HG02678 (cell line): ENCODE measurements at regions not wholly inside any gene's neighbourhood (a gene's known extent, or its start where the extent isn't known, plus 50 kb on each side); places are given as distances from the start of the nearest gene placed in this dataset.
"Not testable (repeated sequence)": the region's sequence is repeated elsewhere in the genome, so short reads cannot be mapped to it uniquely, and the experiment has no call there.

Experiments
- ATAC-seq: cut with Tn5 transposase; IDR thresholded peaks from one replicate; pipeline ENCODE4 v1.9.1; 2021; ENCODE audit warnings: mild to moderate bottlenecking, moderate library complexity; ENCODE audit not compliant: unreplicated experiment

DNA sequence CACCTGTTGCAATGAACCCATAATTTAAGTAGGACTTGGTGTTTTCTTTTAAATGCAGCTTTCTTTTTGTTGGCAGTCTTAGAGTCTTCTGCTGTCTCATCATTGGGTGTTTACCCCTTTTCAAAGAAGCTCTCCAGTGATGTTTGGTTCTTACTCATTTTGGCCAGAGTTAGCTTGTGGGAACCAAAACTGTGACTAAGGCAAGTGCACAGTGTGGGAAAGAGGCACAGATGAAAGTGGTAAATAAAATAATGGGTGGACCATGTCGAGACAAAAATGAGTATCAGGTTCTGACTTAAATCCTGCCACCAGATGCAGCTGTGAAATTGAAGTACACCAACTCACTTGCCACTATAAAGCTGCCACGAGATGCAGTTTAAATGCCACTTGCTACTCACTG is 615.4 kb upstream of the MIS18BP1 start:
- peak; percentile 65 for ATAC-seq

DNA sequence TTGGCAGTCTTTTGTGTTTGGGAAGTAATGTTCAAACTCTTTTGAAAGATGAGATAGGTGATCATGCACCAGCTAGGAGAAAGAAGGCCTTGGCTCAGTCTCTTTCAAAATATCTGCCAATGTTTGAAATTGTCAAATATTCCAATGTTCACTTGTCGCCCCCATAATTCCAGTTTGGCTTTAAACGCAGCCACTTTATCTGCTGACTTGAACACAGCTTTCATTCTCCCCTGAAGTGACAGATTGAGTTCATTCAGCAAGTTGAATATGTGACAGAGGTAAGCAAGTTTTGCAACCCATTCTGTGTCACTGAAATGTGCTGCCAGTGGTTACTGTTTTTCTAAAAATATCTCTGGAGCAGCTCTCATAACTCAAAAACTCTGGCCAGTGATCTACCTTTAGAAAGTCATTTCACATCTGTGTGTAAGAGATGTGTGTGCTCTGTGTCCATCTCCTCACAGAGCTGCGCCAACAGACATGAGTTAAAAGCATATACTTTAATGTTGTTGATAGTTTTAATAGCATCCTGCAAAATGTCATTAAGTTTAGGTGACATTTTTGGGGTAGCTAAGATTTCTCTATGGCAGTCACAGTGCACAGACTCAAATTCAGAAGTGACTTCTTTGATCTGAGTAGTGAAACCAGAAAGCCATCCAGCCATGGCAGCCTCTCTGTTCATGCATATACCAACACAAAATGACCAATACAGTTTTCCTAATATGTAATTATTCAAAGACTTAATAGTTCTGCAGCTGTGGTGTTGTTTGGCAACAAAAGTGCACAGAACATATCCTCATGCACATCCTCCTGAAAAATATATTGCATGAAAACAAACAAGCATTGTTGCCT is 614.3 kb upstream of the MIS18BP1 start:
- ATAC-seq = peak; percentile 61

- ATAC-seq = no peak
These were observed 585.6 kb upstream of the MIS18BP1 start for GRCh38 chr14:45838597-45838996.

- ATAC-seq = no peak
These were observed 566.1 kb upstream of the MIS18BP1 start for GRCh38 chr14:45819107-45819506.

DNA sequence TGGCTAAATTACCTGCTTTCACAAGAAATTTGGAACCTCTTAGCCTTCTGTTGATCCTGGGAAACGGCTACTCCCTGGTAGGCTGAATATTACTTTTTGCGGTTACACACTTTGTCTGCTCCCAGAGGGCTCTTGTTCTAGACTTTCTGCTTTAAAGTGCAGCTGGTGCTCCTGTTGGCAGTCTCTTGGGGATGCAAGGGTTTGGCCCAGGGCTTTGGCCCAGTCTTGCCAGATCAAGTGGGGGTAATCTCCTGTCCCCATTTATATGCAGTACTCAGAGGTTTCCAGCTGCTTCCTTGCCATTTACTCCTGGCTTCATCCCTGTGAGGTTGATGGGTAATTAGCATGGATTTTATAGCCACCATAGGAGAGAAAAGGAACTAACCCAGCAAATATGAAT is 558.2 kb upstream of the MIS18BP1 start:
- ATAC-seq = no peak

- ATAC-seq = no peak
These were observed 557.3 kb upstream of the MIS18BP1 start for GRCh38 chr14:45810152-45810872.

GRCh38 chr14:45807178-45807899 is 554.3 kb upstream of the MIS18BP1 start:
- no peak for ATAC-seq

- ATAC-seq = no peak
These were observed 546.5 kb upstream of the MIS18BP1 start for GRCh38 chr14:45799511-45799910.

DNA sequence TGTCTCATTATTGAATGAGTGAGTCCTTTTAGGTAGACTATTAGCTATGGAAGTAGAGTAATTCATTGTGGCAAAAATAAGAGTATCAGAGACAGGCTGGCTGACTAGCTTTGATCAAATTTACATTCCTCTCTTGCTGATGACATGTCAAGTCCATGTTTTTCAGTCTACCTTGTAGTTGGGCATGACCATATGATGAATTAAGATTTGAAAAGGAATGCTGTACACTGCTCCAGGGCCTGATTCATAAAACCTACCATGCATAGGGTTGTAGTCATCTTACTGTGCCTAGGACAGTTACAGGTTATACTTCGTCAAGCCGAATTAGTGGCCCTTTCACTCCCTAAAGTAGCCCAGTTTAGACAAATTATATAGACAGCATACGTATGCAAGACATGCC is 545.7 kb upstream of the MIS18BP1 start:
- ATAC-seq = no peak

- not testable (repeated sequence) for ATAC-seq
These were observed 543.0 kb upstream of the MIS18BP1 start for GRCh38 chr14:45796006-45796405.

DNA sequence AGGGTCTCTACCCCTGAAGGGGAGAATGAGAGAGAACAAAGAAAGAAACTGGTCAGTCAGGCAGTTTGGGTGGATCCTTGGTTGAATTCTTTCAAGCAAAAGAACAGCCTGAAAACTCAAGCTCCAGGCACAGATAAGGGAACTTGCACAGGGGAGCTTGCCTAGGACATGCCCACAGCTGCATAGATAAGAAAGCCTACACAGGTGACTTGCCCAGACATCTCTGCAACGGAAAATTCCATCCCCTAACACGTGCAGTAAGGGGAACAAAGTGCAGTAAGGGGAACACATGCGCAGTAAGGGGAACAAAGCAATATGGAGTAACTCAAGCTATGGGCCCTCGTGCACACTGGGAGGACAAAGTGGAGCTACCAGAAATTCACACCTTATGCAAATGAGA is 540.1 kb upstream of the MIS18BP1 start:
- ATAC-seq = no peak

- ATAC-seq = no peak
These were observed 537.3 kb upstream of the MIS18BP1 start for GRCh38 chr14:45790293-45790692.

DNA sequence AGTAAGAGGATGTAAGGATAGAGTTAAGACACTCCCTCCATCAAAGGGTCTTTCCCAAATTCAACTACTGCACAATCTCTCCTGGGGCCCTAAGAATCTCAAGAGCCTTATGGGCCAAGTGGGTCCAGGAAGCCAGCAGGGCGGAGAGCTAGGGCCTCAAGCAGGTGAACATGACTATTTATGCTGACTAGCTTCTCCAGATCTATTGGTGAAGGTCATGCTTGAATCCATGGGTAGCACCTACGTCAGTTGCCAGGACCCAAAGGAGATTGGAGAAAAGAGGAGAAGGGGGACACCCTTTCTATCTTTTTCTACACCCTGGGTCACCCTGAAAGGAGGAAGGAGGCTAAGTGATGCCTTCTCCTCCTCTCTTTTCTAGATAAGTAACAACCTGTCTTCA is 534.2 kb upstream of the MIS18BP1 start:
- no peak for ATAC-seq

DNA sequence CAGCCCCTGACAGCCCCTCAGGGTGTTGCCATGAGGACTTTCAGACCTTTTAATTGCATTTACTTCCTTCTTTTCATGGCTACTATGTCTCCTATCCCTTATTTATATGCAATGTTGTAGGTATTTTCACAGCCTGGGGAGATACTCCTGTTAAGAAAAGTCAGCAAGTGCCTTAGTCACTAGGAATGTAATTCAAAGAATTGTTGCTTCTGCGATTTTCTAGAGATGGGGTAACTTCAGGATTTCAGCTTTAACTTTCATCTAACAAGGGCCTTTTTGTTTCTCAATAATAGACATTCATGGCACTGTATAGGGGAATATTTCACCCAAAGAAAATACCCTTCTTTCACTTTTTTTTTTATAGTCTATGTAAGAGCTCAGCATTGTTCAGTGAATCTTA is 533.3 kb upstream of the MIS18BP1 start:
- ATAC-seq = no peak

DNA sequence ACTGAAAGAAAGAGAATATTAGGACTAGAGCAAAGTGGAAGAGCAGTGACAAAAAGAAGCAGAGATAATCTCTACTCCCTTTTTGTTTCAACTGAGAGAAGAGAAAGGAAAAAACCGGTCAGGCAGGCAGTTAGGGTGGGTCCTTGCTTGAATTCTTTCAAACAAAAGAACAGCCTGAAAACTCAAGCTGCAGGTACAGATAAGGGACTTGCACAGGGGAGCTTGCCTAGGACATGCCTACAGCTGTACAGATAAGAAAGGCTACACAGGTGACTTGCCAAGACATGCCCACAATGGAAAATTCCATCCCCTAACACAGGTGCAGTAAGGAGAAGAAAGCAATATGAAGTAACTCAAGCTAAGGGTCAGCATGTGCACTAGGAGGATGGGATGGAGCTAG is 532.2 kb upstream of the MIS18BP1 start:
- no peak for ATAC-seq

DNA sequence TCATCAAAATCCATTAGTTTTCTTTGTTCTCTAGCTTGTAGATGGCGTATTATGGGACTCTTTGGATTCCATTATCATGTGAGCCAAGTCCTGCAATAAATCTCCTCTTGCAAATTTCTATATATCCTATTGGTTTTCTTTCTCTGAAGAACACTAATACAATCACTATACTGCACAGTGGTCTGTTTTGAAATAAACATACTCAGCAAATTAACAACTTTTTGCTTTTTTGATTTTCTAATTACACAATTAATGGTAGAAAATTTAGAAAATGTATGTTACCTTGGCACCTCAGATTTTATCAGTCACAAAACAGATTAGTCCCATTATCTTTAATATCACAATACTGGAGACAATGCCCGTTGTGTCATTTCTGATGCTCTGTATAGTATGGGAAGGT is 513.2 kb upstream of the MIS18BP1 start:
- no peak for ATAC-seq

DNA sequence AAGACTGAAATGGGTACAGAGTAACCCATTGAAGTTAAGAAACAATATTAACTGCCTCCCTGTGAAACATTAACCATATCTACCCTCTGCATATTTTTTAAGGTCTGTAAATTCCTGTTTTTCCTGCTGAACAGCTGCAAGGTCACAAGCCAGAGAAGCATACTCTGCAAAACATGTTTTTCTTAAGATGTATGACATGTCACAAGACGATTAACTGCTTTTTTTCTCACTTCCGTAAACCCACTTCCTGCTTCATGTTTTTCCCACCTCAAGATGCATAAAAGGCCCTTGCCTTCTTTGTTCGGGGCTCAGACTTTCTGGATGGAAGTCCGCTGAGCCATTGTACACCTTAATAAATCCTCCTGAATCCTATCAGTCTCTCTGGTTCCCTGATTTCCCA is 504.7 kb upstream of the MIS18BP1 start:
- ATAC-seq = no peak

DNA sequence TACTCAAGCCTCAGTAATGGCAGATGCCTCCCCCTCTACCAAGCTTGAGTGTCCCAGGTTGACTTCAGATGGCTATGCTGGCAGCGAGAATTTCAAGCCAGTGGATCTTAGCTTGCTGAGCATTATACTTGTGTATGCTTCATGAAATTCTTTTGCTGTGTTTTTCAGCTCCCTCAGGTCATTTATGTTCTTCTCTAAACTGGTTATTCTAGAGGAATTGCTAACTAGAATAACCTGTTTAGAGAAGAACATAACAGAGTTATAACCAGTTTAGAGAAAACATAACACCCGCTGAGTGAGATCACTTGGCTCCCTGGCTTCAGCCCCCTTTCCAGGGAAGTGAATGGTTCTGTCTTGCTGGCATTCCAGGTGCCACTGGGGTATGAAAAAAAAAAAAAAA is 503.4 kb upstream of the MIS18BP1 start:
- not testable (repeated sequence) for ATAC-seq

DNA sequence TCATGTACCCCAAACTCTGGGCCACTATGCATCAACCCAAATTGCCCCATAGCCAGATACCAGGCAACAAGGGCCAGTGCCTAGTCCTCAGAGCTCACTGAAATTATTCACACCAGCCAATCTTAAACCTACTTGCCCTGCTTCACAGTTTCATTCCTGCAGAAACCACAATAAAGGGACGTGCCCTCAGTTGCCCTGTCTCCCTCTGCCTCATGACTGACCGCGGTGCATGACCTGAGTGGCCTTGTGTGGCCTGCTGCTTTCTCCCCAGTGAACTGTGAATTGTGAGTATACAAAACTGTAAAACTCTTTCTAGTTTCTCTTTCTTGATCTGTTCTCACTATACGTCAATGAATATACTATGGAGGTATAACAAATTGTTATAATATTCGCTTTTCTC is 490.9 kb upstream of the MIS18BP1 start:
- ATAC-seq = no peak

DNA sequence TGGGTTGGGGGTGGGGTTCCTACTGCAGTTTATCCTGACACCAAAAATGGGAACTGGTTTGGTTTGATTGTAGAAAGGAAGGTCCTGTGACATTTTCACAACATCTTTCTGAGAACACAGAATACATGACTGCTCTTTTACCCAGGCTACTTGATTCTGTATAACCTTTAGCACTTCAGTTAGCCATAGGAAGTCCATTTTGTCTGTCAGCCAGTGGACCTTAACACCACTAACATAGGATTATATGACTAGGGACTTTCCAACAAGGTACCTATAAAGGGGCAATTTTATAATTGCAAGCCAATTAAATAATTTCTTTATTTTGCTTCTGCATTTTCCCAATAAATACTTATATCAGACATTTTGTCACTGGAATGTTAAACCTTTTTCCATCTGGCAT is 489.2 kb upstream of the MIS18BP1 start:
- no peak for ATAC-seq

DNA sequence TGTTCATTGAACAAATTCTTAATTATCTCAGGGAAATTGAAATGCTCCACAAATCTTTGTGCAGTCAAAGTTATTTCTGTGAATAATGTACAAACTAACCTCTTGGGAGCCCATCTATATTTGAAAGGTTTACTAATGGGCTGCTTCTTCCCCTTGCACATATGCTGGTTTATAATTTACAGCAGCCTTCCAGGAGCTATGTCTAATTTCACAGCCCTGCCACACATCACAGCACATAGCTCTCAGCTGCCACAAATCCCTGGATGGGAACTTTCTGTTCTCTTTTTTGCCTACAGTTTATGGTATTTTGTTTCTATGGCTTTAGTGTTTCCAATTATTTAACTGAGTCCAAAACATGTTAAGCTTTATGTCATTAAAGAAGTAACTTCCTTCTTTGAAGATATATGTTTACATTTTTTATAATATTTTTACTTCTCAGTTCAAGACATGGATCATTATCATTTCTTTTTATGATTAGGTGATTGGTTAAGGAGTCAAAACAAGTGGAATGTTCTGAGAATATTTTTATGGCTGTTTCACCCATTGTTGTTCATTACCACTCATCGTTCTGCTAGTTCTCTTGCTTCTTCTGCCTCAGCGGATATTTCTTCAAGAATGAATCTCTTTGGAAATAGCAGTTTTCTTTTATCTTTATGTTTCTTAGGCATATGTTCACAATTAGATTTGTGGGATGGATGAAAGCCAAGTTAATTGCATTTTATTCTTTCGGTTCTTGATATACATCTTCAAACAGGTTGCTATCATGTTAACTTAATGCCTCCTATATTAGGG is 475.6 kb upstream of the MIS18BP1 start:
- ATAC-seq = no peak
